Nephron progenitor cell (in vitro differentiated cells): ENCODE measurements at regions not wholly inside any gene's neighbourhood (a gene's known extent, or its start where the extent isn't known, plus 50 kb on each side); places are given as distances from the start of the nearest gene placed in this dataset.
"Not testable (repeated sequence)": the region's sequence is repeated elsewhere in the genome, so short reads cannot be mapped to it uniquely, and the experiment has no call there.

Experiments
- DNase-seq: peaks from one replicate; pipeline ENCODE4 v3.0.0; 2021
- H3K27ac Mint-ChIP-seq: 2 replicates; pipeline ENCODE4 v1.8.0; 2021; ENCODE audit warnings: mild to moderate bottlenecking, moderate library complexity, mixed read lengths
- H3K27me3 Mint-ChIP-seq: 2 replicates; pipeline ENCODE4 v1.8.0; 2021; ENCODE audit warnings: mild to moderate bottlenecking, low read depth, mixed read lengths; ENCODE audit not compliant: poor library complexity
- H3K36me3 Mint-ChIP-seq: 2 replicates; pipeline ENCODE4 v1.8.0; 2021; ENCODE audit warnings: low read depth, mixed read lengths
- H3K4me1 Mint-ChIP-seq: 2 replicates; pipeline ENCODE4 v1.8.0; 2021; ENCODE audit warnings: mixed read lengths
- H3K4me3 Mint-ChIP-seq: 2 replicates; pipeline ENCODE4 v1.8.0; 2021; ENCODE audit warnings: mild to moderate bottlenecking, moderate library complexity, mixed read lengths
- H3K9me3 Mint-ChIP-seq: 2 replicates; pipeline ENCODE4 v1.8.0; 2021; ENCODE audit warnings: mild to moderate bottlenecking, moderate library complexity, mixed read lengths
- CTCF ChIP-seq: fragments of 200-600 bp; sonication (generic); IDR thresholded peaks from 2 replicates; pipeline ENCODE4 v1.5.0; 2021; ENCODE audit warnings: antibody characterized with exemption

GRCh38 chr1:30660241-30660640, 63.1 kb downstream of the MATN1 start:
- H3K9me3 Mint-ChIP-seq, result peaks cover 5% of the 10 kb centered on the region
- H3K4me3 Mint-ChIP-seq, result no peak overlapping the region
- peaks cover 14% of the 10 kb centered on the region for H3K27me3 Mint-ChIP-seq
- no peak overlapping the region for H3K27ac Mint-ChIP-seq
- no peaks in the 10 kb centered on the region for H3K36me3 Mint-ChIP-seq
- DNase-seq, result no peak
- peaks cover 56% of the 10 kb centered on the region for H3K4me1 Mint-ChIP-seq
- TF ChIP-seq CTCF, result no peak

GRCh38 chr1:30659702-30660101, 63.7 kb downstream of the MATN1 start:
- Mint-ChIP-seq H3K9me3 (peaks cover 9% of the 10 kb centered on the region), H3K27ac (no peak overlapping the region), H3K4me3 (no peak overlapping the region), H3K4me1 (peaks cover 53% of the 10 kb centered on the region), H3K27me3 (peaks cover 14% of the 10 kb centered on the region), H3K36me3 (no peaks in the 10 kb centered on the region)
- DNase-seq, result no peak
- TF ChIP-seq CTCF, result no peak

GRCh38 chr1:30658375-30658774, 65.0 kb downstream of the MATN1 start:
- H3K9me3 Mint-ChIP-seq, result peaks cover 16% of the 10 kb centered on the region
- DNase-seq, H3K36me3 Mint-ChIP-seq, H3K4me3 Mint-ChIP-seq: not testable (repeated sequence)
- H3K27ac Mint-ChIP-seq, result peak overlapping the region; percentile 72
- H3K27me3 Mint-ChIP-seq, result peaks cover 14% of the 10 kb centered on the region
- peaks cover 42% of the 10 kb centered on the region for H3K4me1 Mint-ChIP-seq

- TF ChIP-seq CTCF, result no peak
- Mint-ChIP-seq H3K9me3 (peaks cover 16% of the 10 kb centered on the region), H3K27ac (peak overlapping the region; percentile 72), H3K4me1 (peaks cover 38% of the 10 kb centered on the region), H3K27me3 (peaks cover 14% of the 10 kb centered on the region), H3K4me3 (no peak overlapping the region), H3K36me3 (no peaks in the 10 kb centered on the region)
- DNase-seq, result no peak
These were observed 65.4 kb downstream of the MATN1 start for GRCh38 chr1:30658014-30658336.

- no peak for TF ChIP-seq CTCF
- H3K36me3 Mint-ChIP-seq, result no peaks in the 10 kb centered on the region
- no peak overlapping the region for H3K4me3 Mint-ChIP-seq
- H3K27me3 Mint-ChIP-seq, result peaks cover 13% of the 10 kb centered on the region
- no peak overlapping the region for H3K27ac Mint-ChIP-seq
- no peak for DNase-seq
- H3K4me1 Mint-ChIP-seq, result peaks cover 37% of the 10 kb centered on the region
- H3K9me3 Mint-ChIP-seq, result peaks cover 16% of the 10 kb centered on the region
These were observed 66.0 kb downstream of the MATN1 start for GRCh38 chr1:30657131-30658013.

GRCh38 chr1:30656171-30656940, 67.0 kb downstream of the MATN1 start:
- no peak for TF ChIP-seq CTCF
- Mint-ChIP-seq H3K27me3 (peaks cover 16% of the 10 kb centered on the region), H3K4me3 (no peak overlapping the region), H3K27ac (no peak overlapping the region), H3K4me1 (peaks cover 30% of the 10 kb centered on the region), H3K36me3 (no peaks in the 10 kb centered on the region), H3K9me3 (peaks cover 16% of the 10 kb centered on the region)
- no peak for DNase-seq
